ENCODE measurements at regions not wholly inside any gene's neighbourhood (a gene's known extent, or its start where the extent isn't known, plus 50 kb on each side); places are given as distances from the start of the nearest gene placed in this dataset.

DNA sequence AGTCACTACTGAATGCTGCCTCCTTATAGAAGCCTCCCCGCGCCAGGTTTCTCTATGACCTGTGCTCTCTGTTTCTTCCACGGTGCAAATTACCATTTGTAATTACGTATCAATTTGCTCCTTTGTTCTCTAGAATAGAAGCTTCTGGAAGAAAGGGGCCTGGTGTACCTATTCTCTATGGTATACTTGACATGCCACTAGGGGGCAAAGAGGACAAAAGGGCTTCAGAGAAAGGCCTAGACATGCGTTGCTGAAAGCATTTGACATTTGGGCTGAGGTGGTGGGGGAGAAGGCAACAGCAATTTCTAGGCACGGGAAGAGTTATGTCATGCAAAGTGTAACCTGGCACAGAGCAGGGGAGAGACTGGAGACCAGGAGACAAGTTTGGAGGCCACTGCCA, 148.7 kb downstream of the WDR11 start:
- H3K27me3 ChIP-seq: no peaks in the 10 kb centered on the region
- intact Hi-C loops (cut with DNase I): no loop called here
- TF ChIP-seq, protein P1, sequence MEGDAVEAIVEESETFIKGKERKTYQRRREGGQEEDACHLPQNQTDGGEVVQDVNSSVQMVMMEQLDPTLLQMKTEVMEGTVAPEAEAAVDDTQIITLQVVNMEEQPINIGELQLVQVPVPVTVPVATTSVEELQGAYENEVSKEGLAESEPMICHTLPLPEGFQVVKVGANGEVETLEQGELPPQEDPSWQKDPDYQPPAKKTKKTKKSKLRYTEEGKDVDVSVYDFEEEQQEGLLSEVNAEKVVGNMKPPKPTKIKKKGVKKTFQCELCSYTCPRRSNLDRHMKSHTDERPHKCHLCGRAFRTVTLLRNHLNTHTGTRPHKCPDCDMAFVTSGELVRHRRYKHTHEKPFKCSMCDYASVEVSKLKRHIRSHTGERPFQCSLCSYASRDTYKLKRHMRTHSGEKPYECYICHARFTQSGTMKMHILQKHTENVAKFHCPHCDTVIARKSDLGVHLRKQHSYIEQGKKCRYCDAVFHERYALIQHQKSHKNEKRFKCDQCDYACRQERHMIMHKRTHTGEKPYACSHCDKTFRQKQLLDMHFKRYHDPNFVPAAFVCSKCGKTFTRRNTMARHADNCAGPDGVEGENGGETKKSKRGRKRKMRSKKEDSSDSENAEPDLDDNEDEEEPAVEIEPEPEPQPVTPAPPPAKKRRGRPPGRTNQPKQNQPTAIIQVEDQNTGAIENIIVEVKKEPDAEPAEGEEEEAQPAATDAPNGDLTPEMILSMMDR (IDR thresholded peaks at IDR 0.05): no peak
- whole genome bisulfite sequencing, 2 donors: 74 to 79% methylated on average over 6 of the region's 6 CpGs
- no peak for DNase-seq
- no peak for FAIRE-seq
- ATAC-seq: no peak
- no peaks in the 10 kb centered on the region for H3K4me1 ChIP-seq
- H3K36me3 ChIP-seq: no peaks in the 10 kb centered on the region
- H3K4me3 ChIP-seq: no peak overlapping the region
- H3K27ac ChIP-seq: no peak overlapping the region
- no peaks in the 10 kb centered on the region for H3K9me3 ChIP-seq

DNA sequence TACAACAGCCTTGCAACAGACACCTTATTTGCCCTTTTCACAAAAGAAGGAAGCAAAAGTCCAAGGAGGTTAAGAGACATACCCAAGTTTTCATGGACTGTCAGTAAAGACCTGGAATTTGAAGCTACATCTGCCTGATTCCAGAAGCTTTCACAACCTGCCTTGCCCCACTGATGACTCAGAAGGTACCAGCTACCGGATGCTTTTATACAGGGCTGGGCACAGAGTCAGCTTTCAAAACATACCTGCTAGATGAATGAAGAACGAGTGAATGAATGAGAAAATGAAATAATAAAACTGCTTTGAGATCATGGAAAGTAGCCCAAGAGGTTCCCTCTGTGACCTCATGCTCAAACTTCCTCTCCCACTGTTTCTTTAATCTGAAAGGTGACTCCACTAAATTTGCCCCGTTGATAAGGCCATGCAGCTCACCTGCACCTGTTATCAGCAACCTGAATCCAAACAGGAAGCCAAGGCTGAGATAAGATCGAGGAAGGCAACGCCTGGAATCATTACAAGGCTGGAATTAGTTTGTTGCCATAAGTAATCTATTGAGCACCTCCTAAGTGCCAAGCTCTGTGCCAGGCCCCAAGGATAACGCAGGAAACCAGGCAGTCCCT, 151.5 kb downstream of the WDR11 start:
- intact Hi-C loops (cut with DNase I): no loop called here
- no peak for FAIRE-seq
- peak overlapping the region in 2 of 4 donors; percentile 17 to 55 for H3K27ac ChIP-seq
- ATAC-seq: peak; percentile 40 to 70 (median 66)
- no peaks in the 10 kb centered on the region for H3K4me1 ChIP-seq
- no peak overlapping the region for H3K4me3 ChIP-seq
- H3K36me3 ChIP-seq: no peaks in the 10 kb centered on the region
- TF ChIP-seq, protein P1 (IDR thresholded peaks at IDR 0.05): no peak
- 21 to 23% methylated on average over 6 of the region's 6 CpGs for WGBS, 2 donors
- DNase-seq: no peak
- peaks cover 0 to 5% (median 0%) of the 10 kb centered on the region in 4 donors for H3K9me3 ChIP-seq
- no peaks in the 10 kb centered on the region for H3K27me3 ChIP-seq

DNA sequence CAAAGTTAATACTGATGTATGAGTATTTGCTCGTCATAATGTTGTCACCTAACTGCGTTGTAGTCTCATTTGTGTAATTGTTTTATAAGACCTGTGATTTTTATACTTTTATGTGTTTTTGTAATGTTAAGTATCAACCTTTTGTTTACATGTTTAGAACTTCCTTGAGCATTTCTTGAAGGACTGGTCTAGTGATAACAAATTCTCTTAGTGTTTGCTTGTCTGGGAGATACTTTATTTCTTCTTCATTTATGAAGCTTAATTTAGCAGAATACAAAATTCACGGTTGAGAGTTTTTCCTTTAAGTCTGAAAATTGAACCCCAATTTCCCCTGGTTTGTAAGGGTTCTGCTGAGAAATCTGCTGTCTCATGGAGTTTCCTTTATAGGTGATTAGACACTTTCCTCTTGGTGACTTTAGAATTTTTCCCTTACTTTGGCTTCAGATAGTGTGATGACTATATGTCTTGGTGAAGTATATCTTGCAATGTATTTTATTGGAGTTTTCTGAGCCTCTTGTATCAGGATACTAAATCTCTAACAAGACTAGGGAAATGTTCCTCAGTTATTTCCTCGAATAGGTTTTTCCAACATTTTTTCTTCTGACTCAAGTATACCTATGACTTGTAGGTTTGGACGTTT, 154.9 kb downstream of the WDR11 start:
- intact Hi-C loops (cut with DNase I): no loop called here
- FAIRE-seq: no peak
- no peak for ATAC-seq

DNA sequence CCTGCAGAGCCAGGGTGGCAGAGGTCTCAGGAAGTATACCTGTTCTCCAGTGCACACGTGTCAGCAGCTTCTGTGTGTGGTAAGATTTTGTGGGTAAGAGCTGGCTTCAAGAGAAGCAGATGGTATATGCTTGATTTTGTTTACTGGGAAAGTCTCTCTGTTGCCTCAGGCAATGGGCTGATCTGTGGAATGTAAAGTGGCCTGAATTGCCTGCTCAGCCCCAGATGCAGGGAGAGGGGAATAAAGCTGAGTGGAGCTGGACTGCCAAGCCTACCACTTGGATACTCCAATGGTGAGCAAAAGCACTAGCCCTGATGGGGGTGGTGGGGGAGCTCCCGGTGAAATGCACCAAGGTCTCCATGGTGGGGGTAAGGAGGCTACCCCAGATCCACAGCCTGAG, 156.1 kb downstream of the WDR11 start:
- no peak overlapping the region for H3K4me3 ChIP-seq
- no peaks in the 10 kb centered on the region for H3K36me3 ChIP-seq
- TF ChIP-seq, protein P1 (IDR thresholded peaks at IDR 0.05): no peak
- intact Hi-C loops (cut with DNase I): no loop called here
- ATAC-seq: no peak
- H3K27me3 ChIP-seq: no peaks in the 10 kb centered on the region
- WGBS, 2 donors: 63 to 88% methylated on average over 2 of the region's 2 CpGs
- no peak for FAIRE-seq
- H3K4me1 ChIP-seq: no peaks in the 10 kb centered on the region
- no peak overlapping the region for H3K27ac ChIP-seq
- H3K9me3 ChIP-seq: peaks cover 0 to 5% (median 0%) of the 10 kb centered on the region in 4 donors
- no peak for DNase-seq

More for the DNA sequence above, 154.9 kb downstream of the WDR11 start:
- H3K4me1 ChIP-seq: no peaks in the 10 kb centered on the region
- H3K4me3 ChIP-seq: no peak overlapping the region
- no peaks in the 10 kb centered on the region for H3K36me3 ChIP-seq
- 70 to 81% methylated on average over 5 of the region's 5 CpGs for WGBS, 2 donors
- no peak overlapping the region for H3K27ac ChIP-seq
- peaks cover 0 to 5% (median 0%) of the 10 kb centered on the region in 4 donors for H3K9me3 ChIP-seq
- DNase-seq: no peak
- no peaks in the 10 kb centered on the region for H3K27me3 ChIP-seq
- TF ChIP-seq, protein P1 (IDR thresholded peaks at IDR 0.05): no peak

DNA sequence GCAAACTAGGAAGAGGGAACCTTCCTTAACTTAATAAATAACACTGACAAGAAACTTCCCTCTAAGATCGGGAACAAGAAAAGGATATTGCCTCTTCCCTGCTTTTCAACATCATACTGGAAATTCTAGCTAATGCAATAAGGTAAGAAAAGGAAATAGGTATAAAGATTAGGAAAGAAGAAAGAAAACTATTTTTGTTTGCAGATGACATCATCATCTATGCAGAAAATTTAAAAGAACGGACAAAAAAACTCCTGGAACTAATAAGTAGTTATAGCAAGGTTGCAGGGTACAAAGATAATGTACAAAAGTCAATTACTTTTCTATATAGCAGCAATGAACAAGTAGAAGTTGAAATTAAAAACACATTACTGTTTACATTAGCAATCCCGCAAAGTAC, 164.8 kb downstream of the WDR11 start:
- DNase-seq (no peak), FAIRE-seq (no peak), ATAC-seq (no peak)
- TF ChIP-seq, protein P1 (IDR thresholded peaks at IDR 0.05): no peak
- Histone ChIP-seq H3K27me3 (no peaks in the 10 kb centered on the region), H3K4me3 (no peak overlapping the region), H3K9me3 (no peaks in the 10 kb centered on the region), H3K27ac (no peak overlapping the region), H3K36me3 (no peaks in the 10 kb centered on the region), H3K4me1 (no peaks in the 10 kb centered on the region)
- WGBS, 2 donors: 73 to 82% methylated on average over 3 of the region's 3 CpGs
- intact Hi-C loops (cut with DNase I): no loop called here
